H1 (cell line): ENCODE measurements at regions not wholly inside any gene's neighbourhood (a gene's known extent, or its start where the extent isn't known, plus 50 kb on each side); places are given as distances from the start of the nearest gene placed in this dataset.

Experiments
- BCL11A ChIP-seq, 2 experiments: IDR thresholded peaks; one replicate each; pipeline ENCODE4 v1.6.1; 2011; ENCODE audit warnings: low read depth in 2 of 2, low read length in 2 of 2, mild to moderate bottlenecking in 2 of 2

- TF ChIP-seq BCL11A (IDR thresholded peaks at IDR 0.05; ENCODE audit: low read depth in 2 of 2, low read length in 2 of 2), result no peak
- TF ChIP-seq, all 59 proteins: peak for 0
Observed at GRCh38 chr22:48871176-48871840, 956.4 kb downstream of the BRD1 start (continued).
